AG09309 (cell line): ENCODE measurements at regions not wholly inside any gene's neighbourhood (a gene's known extent, or its start where the extent isn't known, plus 50 kb on each side); places are given as distances from the start of the nearest gene placed in this dataset.

Source experiments
- DNase-seq: peaks from one replicate; pipeline ENCODE4 v3.0.0-alpha.2; 2010; ENCODE audit warnings: low read depth
- H3K4me3 ChIP-seq: 2 replicates; pipeline ENCODE4 v1.5.1; 2011; ENCODE audit warnings: mild to moderate bottlenecking, low read depth, low read length, moderate library complexity; ENCODE audit not compliant: control insufficient read depth
- TF ChIP-seq, protein P1 (sequence below): IDR thresholded peaks from 2 replicates; pipeline ENCODE4 v1.5.1; 2011; ENCODE audit warnings: mild to moderate bottlenecking, low read depth, low read length, inconsistent platforms; ENCODE audit not compliant: insufficient read depth, control insufficient read depth; ENCODE audit errors: missing control alignments

- no peak for DNase-seq
- TF ChIP-seq, protein P1, sequence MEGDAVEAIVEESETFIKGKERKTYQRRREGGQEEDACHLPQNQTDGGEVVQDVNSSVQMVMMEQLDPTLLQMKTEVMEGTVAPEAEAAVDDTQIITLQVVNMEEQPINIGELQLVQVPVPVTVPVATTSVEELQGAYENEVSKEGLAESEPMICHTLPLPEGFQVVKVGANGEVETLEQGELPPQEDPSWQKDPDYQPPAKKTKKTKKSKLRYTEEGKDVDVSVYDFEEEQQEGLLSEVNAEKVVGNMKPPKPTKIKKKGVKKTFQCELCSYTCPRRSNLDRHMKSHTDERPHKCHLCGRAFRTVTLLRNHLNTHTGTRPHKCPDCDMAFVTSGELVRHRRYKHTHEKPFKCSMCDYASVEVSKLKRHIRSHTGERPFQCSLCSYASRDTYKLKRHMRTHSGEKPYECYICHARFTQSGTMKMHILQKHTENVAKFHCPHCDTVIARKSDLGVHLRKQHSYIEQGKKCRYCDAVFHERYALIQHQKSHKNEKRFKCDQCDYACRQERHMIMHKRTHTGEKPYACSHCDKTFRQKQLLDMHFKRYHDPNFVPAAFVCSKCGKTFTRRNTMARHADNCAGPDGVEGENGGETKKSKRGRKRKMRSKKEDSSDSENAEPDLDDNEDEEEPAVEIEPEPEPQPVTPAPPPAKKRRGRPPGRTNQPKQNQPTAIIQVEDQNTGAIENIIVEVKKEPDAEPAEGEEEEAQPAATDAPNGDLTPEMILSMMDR: no peak
- no peak overlapping the region for H3K4me3 ChIP-seq
Measured at GRCh38 chr1:64325856-64326255, 122.4 kb downstream of the UBE2U start.

- DNase-seq: no peak
- H3K4me3 ChIP-seq: no peak overlapping the region
- TF ChIP-seq, protein P1: no peak
Measured at GRCh38 chr1:64327119-64327518, 123.7 kb downstream of the UBE2U start.

- TF ChIP-seq, protein P1: no peak
- DNase-seq: no peak
- no peak overlapping the region for H3K4me3 ChIP-seq
Measured at GRCh38 chr1:64328193-64328592, 124.8 kb downstream of the UBE2U start.

DNA sequence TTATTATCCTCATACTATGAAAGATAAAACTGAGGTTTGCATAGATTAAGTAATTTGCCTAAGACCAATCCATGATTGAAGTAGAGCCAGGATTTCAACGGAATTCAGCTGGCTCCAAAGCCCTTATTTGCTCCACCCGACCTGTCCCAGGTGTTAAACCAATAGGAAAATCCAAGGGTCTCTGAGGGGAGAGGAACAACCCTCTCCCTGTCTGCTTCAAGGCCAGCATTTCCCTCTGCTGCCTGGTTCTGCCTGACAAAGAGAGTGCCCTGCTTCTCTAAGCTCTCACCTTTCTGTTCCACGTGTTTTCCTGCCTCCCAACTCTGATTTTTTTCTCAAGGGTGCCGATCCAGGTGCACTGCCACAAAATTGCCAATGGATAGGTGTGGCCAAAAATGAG, 127.4 kb downstream of the UBE2U start:
- H3K4me3 ChIP-seq: no peak overlapping the region
- DNase-seq: no peak
- TF ChIP-seq, protein P1: no peak

DNA sequence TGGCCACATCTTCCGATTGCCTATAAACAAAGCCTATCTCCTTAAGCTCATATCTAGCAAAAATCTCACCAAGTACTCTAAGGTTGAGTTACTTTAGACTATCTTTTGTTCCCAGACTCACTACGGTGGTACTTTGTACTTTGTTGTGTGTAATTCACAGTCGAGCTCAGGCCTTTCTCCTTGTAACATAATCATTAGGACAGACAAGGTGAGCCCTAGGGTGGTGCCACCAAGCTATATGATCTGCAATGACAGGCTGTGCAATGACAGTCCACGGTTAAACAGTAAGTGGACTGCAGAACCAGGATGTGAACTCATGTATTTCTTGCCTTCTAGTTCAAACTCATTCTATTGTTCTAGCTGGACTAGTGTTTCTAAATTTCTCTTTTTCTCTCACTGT, 132.2 kb downstream of the UBE2U start:
- DNase-seq: no peak
- no peak overlapping the region for H3K4me3 ChIP-seq
- TF ChIP-seq, protein P1: no peak

- no peak overlapping the region for H3K4me3 ChIP-seq
- DNase-seq: no peak
- TF ChIP-seq, protein P1: no peak
Measured at GRCh38 chr1:64337475-64337874, 132.5 kb upstream of the CACHD1 start.

- TF ChIP-seq, protein P1: no peak
- no peak overlapping the region for H3K4me3 ChIP-seq
- no peak for DNase-seq
Measured at GRCh38 chr1:64337926-64338325, 132.0 kb upstream of the CACHD1 start.
